K562 (cell line): ENCODE measurements at regions not wholly inside any gene's neighbourhood (a gene's known extent, or its start where the extent isn't known, plus 50 kb on each side); places are given as distances from the start of the nearest gene placed in this dataset.

ENCODE experiments used
- ASH1L ChIP-seq: fragments of 450-650 bp; IDR thresholded peaks from 2 replicates; pipeline ENCODE4 v1.6.1; 2018; ENCODE audit warnings: borderline replicate concordance, mild to moderate bottlenecking, low read depth; ENCODE audit not compliant: partially characterized antibody
- HDAC2 ChIP-seq: fragments of 450-650 bp; IDR thresholded peaks from 2 replicates; pipeline ENCODE4 v1.6.1; 2016; ENCODE audit warnings: mild to moderate bottlenecking
- POLR2A ChIP-seq: fragments of 450-650 bp; conservative IDR thresholded peaks from 2 replicates; pipeline ENCODE4 v1.6.1; 2016
- ZNF143 ChIP-seq: sonication (generic); formaldehyde crosslinking; IDR thresholded peaks from 2 replicates; pipeline ENCODE4 v1.9.0; 2022; ENCODE audit warnings: mild to moderate bottlenecking, missing genetic modification reagents
- ZNF274 ChIP-seq: IDR thresholded peaks from 2 replicates; pipeline ENCODE4 v1.6.1; 2011; ENCODE audit warnings: low read depth, mild to moderate bottlenecking, low read length, moderate library complexity, borderline replicate concordance

DNA sequence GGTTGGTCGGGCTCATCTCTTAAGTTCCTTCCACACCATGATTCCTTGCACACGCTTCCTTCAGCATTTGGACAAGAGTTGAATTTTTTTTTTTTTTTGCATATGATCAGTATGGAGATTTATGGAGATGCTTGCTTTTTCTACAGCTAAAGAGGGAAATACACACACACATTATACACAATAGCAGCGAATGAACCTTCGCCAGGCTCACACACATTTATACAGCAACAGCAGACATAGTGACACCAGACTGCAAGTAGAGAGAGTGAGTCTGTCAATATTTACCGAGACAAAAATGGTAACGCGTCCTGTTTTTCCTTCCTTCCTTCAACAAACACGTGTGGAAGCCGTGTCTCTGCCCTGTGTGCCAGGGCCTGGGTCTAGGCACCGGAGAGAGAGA, 897.9 kb downstream of the BCL11B start:
- no peak for TF ChIP-seq POLR2A
- TF ChIP-seq HDAC2, result no peak
- TF ChIP-seq ZNF274, result no peak
- no peak for TF ChIP-seq ASH1L
- TF ChIP-seq ZNF143 (CRISPR knock-in tag), result no peak
